H1 (cell line): ENCODE measurements at regions not wholly inside any gene's neighbourhood (a gene's known extent, or its start where the extent isn't known, plus 50 kb on each side); places are given as distances from the start of the nearest gene placed in this dataset.

Source experiments
- CTCF ChIA-PET: fragments of 300-600 bp; sonication (Branson Sonifier 250); formaldehyde crosslinking; loops from one replicate; lab custom pipeline; 2021; ENCODE audit not compliant: partially characterized antibody; lab: Charles Lee
- POLR2A ChIA-PET: fragments of 300-600 bp; sonication (Branson Sonifier 250); formaldehyde crosslinking; loops from one replicate; lab custom pipeline; 2021; ENCODE audit warnings: inconsistent platforms; ENCODE audit not compliant: partially characterized antibody; lab: Charles Lee
- DNase-seq, 2 experiments: peaks; one replicate each; pipeline versions ENCODE4 v3.0.0 to v3.0.0-alpha.2; 2010 to 2022; ENCODE audit warnings: low spot score in 2 of 2, low read depth in 1 of 2, mixed read lengths in 1 of 2
- FAIRE-seq: peaks from 2 replicates; lab custom pipeline; 2011; peaks lifted over from hg19 to GRCh38; lab: Jason Lieb, UNC
- H2AFZ ChIP-seq: 2 replicates; pipeline ENCODE4 v1.8.1; 2012; ENCODE audit warnings: low read length, inconsistent platforms
- H2AK5ac ChIP-seq: 2 replicates; pipeline ENCODE4 v1.6.1; 2013; ENCODE audit warnings: low read depth, low read length
- H2BK120ac ChIP-seq: replicated peaks from 2 replicates; pipeline ENCODE3; 2013; ENCODE audit warnings: low read depth, low read length, inconsistent platforms
- H2BK12ac ChIP-seq: 2 replicates; pipeline ENCODE4 v1.6.1; 2013; ENCODE audit warnings: low read depth, low read length
- H2BK15ac ChIP-seq: 2 replicates; pipeline ENCODE4 v1.6.1; 2013; ENCODE audit warnings: low read length
- H2BK20ac ChIP-seq: 2 replicates; pipeline ENCODE4 v1.6.1; 2013; ENCODE audit warnings: low read length
- H2BK5ac ChIP-seq: 2 replicates; pipeline ENCODE4 v1.6.1; 2013; ENCODE audit warnings: low read depth, low read length
- H3K14ac ChIP-seq: 2 replicates; pipeline ENCODE4 v1.6.1; 2013; ENCODE audit warnings: inconsistent platforms; ENCODE audit not compliant: insufficient read length
- H3K18ac ChIP-seq: 2 replicates; pipeline ENCODE4 v1.6.1; 2013; ENCODE audit warnings: low read length; ENCODE audit errors: extremely low read depth
- H3K23ac ChIP-seq: 2 replicates; pipeline ENCODE4 v1.6.1; 2013; ENCODE audit warnings: inconsistent platforms; ENCODE audit not compliant: insufficient read length
- H3K23me2 ChIP-seq: 2 replicates; pipeline ENCODE4 v1.6.1; 2013; ENCODE audit warnings: low read depth, low read length
- H3K27ac ChIP-seq: 2 replicates; pipeline ENCODE4 v1.6.1; 2011; ENCODE audit warnings: low read depth, low read length, inconsistent platforms
- H3K27me3 ChIP-seq, 4 experiments: replicated peaks in 1 of 4; 1 replicate in 1 of 4; 2 replicates in 3 of 4; pipeline versions ENCODE4 v1.6.1 to v1.8.1; 2011 to 2013; ENCODE audit warnings: low read length in 3 of 4, mild to moderate bottlenecking in 3 of 4, inconsistent platforms in 2 of 4, mixed read lengths in 2 of 4, moderate library complexity in 1 of 4; ENCODE audit not compliant: control insufficient read depth in 3 of 4, insufficient read depth in 3 of 4; ENCODE audit errors: extremely low read depth in 1 of 4
- H3K36me3 ChIP-seq, 4 experiments: 2 replicates each; pipeline versions ENCODE4 v1.6.1 to v1.8.1; 2011 to 2013; ENCODE audit warnings: mild to moderate bottlenecking in 4 of 4, low read length in 3 of 4, moderate library complexity in 2 of 4, control low read depth in 1 of 4, inconsistent platforms in 1 of 4; ENCODE audit not compliant: insufficient read depth in 4 of 4, control insufficient read depth in 2 of 4
- H3K4ac ChIP-seq: replicated peaks from 2 replicates; pipeline ENCODE3; 2013; ENCODE audit warnings: low read length, low read depth, mixed read lengths, inconsistent platforms; ENCODE audit not compliant: insufficient read length
- H3K4me1 ChIP-seq, 4 experiments: replicated peaks in 1 of 4; 1 replicate in 1 of 4; 2 replicates in 3 of 4; pipeline versions ENCODE4 v1.6.1 to v1.8.1; 2011 to 2013; ENCODE audit warnings: low read length in 3 of 4, inconsistent platforms in 2 of 4, mixed read lengths in 1 of 4; ENCODE audit not compliant: insufficient read depth in 4 of 4, control insufficient read depth in 3 of 4
- H3K4me2 ChIP-seq, 2 experiments: 2 replicates each; pipeline versions ENCODE4 v1.6.1 to v1.8.1; 2011 to 2013; ENCODE audit warnings: low read depth in 2 of 2, low read length in 2 of 2, control low read depth in 1 of 2, inconsistent platforms in 1 of 2, mild to moderate bottlenecking in 1 of 2; ENCODE audit not compliant: insufficient read depth in 1 of 2
- H3K4me3 ChIP-seq, 4 experiments: fragments of 200-600, 300-600 bp in 1 of 4; sonication (generic), shearing (Covaris generic), sonication (Bioruptor Twin) in 1 of 4; 2 replicates each; pipeline versions ENCODE4 v1.5.1 to v1.8.1; 2011 to 2016; ENCODE audit warnings: low read length in 4 of 4, low read depth in 3 of 4, control low read depth in 2 of 4, inconsistent platforms in 2 of 4, mild to moderate bottlenecking in 2 of 4, mixed read lengths in 1 of 4, moderate library complexity in 1 of 4; ENCODE audit not compliant: insufficient read depth in 2 of 4; ENCODE audit errors: extremely low read depth in 1 of 4
- H3K56ac ChIP-seq: replicated peaks from 2 replicates; pipeline ENCODE3; 2013; ENCODE audit warnings: low read depth, mild to moderate bottlenecking, mixed read lengths, low read length, inconsistent platforms; ENCODE audit not compliant: insufficient read length
- H3K79me1 ChIP-seq: 2 replicates; pipeline ENCODE4 v1.6.1; 2013; ENCODE audit warnings: low read depth, low read length, control low read depth
- H3K79me2 ChIP-seq, 2 experiments: 2 replicates each; pipeline versions ENCODE4 v1.6.1 to v1.8.1; 2012 to 2013; ENCODE audit warnings: low read length in 2 of 2, mild to moderate bottlenecking in 2 of 2, inconsistent platforms in 1 of 2; ENCODE audit not compliant: insufficient read depth in 2 of 2, control insufficient read depth in 1 of 2
- H3K9ac ChIP-seq, 4 experiments: replicated peaks in 1 of 4; 1 replicate in 1 of 4; 2 replicates in 3 of 4; pipeline versions ENCODE4 v1.6.1 to v1.8.1; 2011 to 2013; ENCODE audit warnings: low read depth in 3 of 4, low read length in 3 of 4, control low read depth in 2 of 4, mild to moderate bottlenecking in 2 of 4, moderate library complexity in 2 of 4, inconsistent platforms in 1 of 4; ENCODE audit errors: extremely low read depth in 1 of 4
- H3K9me3 ChIP-seq, 2 experiments: 2 replicates each; pipeline versions ENCODE4 v1.6.1 to v1.8.1; 2012 to 2013; ENCODE audit warnings: mild to moderate bottlenecking in 2 of 2, moderate library complexity in 2 of 2, control low read depth in 1 of 2, inconsistent platforms in 1 of 2, low read depth in 1 of 2, low read length in 1 of 2, mixed read lengths in 1 of 2; ENCODE audit not compliant: insufficient read depth in 2 of 2
- H4K20me1 ChIP-seq, 2 experiments: replicated peaks in 1 of 2; 2 replicates each; pipeline versions ENCODE3 to v1.8.1; 2011 to 2013; ENCODE audit warnings: inconsistent platforms in 2 of 2, low read length in 2 of 2, mild to moderate bottlenecking in 1 of 2; ENCODE audit not compliant: insufficient read depth in 2 of 2, control insufficient read depth in 1 of 2
- H4K5ac ChIP-seq: 2 replicates; pipeline ENCODE4 v1.6.1; 2013; ENCODE audit warnings: low read length, low read depth, mixed read lengths, inconsistent platforms; ENCODE audit not compliant: insufficient read length
- H4K8ac ChIP-seq: 2 replicates; pipeline ENCODE4 v1.8.0; 2013; ENCODE audit warnings: mild to moderate bottlenecking, moderate library complexity, low read length, inconsistent platforms; ENCODE audit not compliant: insufficient read depth; ENCODE audit errors: extremely low read depth
- H4K91ac ChIP-seq: replicated peaks from 2 replicates; pipeline ENCODE3; 2013; ENCODE audit warnings: low read length, mixed read lengths, inconsistent platforms; ENCODE audit not compliant: insufficient read length
- BACH1 ChIP-seq: IDR thresholded peaks from 2 replicates; pipeline ENCODE4 v1.6.1; 2012; ENCODE audit warnings: low read length, improper control_type of control experiment
- CBX5 ChIP-seq: fragments of 300-800, 300-1000 bp; sonication (generic); IDR thresholded peaks from 2 replicates; pipeline ENCODE4 v1.7.1; 2016; ENCODE audit warnings: antibody characterized with exemption, low read length, low read depth
- EGR1 ChIP-seq: IDR thresholded peaks from 2 replicates; pipeline ENCODE4 v1.6.1; 2011; ENCODE audit warnings: low read depth, low read length, borderline replicate concordance
- HDAC6 ChIP-seq: IDR thresholded peaks from one replicate; pipeline ENCODE4 v1.7.1; 2012; ENCODE audit warnings: low read depth, mild to moderate bottlenecking, inconsistent platforms, low read length, moderate library complexity
- JUN ChIP-seq: IDR thresholded peaks from 2 replicates; pipeline ENCODE4 v1.6.1; 2011; ENCODE audit warnings: low read depth, mild to moderate bottlenecking, improper control_type of control experiment, low read length
- JUND ChIP-seq: IDR thresholded peaks from 2 replicates; pipeline ENCODE4 v1.6.1; 2011; ENCODE audit warnings: mild to moderate bottlenecking, improper control_type of control experiment, low read length
- KDM5A ChIP-seq: fragments of 200-600 bp; IDR thresholded peaks from 2 replicates; pipeline ENCODE4 v1.7.1; 2012; ENCODE audit warnings: mild to moderate bottlenecking, low read length, inconsistent platforms, mixed read lengths
- PHF8 ChIP-seq: fragments of 200-600 bp; sonication (generic); conservative IDR thresholded peaks from 2 replicates; pipeline ENCODE4 v1.7.1; 2012; ENCODE audit warnings: low read depth, mild to moderate bottlenecking, inconsistent platforms, low read length, moderate library complexity
- POLR2A ChIP-seq, 2 experiments: IDR thresholded peaks; 1 replicate in 1 of 2; 2 replicates in 1 of 2; pipeline ENCODE4 v1.6.1; 2011; ENCODE audit warnings: low read depth in 2 of 2, low read length in 2 of 2, mild to moderate bottlenecking in 2 of 2; ENCODE audit errors: control extremely low read depth in 1 of 2
- RNF2 ChIP-seq: fragments of 200-900, 300-1000 bp; sonication (generic); IDR thresholded peaks from 2 replicates; pipeline ENCODE4 v1.7.1; 2016; ENCODE audit warnings: borderline replicate concordance, low read depth, mild to moderate bottlenecking, antibody characterized with exemption, low read length; ENCODE audit not compliant: poor library complexity, severe bottlenecking; ENCODE audit errors: missing control alignments
- SP2 ChIP-seq: IDR thresholded peaks from 2 replicates; pipeline ENCODE4 v1.6.1; 2012; ENCODE audit warnings: mild to moderate bottlenecking, low read length, inconsistent platforms
- SRF ChIP-seq: IDR thresholded peaks from 2 replicates; pipeline ENCODE4 v1.6.1; 2011; ENCODE audit warnings: mild to moderate bottlenecking, low read depth, low read length, moderate library complexity
- TAF7 ChIP-seq: optimal IDR thresholded peaks from 2 replicates; pipeline ENCODE3; 2011; ENCODE audit warnings: low read depth, mild to moderate bottlenecking, inconsistent platforms, low read length, moderate library complexity, borderline replicate concordance
- YY1 ChIP-seq: IDR thresholded peaks from 2 replicates; pipeline ENCODE4 v1.6.1; 2011; ENCODE audit warnings: low read depth, mild to moderate bottlenecking, low read length
- WGBS, 2 experiments: shearing (Covaris generic) in 1 of 2; methylation state at CpG; one replicate each; pipeline versions ENCODE4 v1.1.6 to v1.1.7; 2013 to 2015; ENCODE audit warnings: low lambda C conversion rate in 2 of 2, mixed read lengths in 2 of 2, inconsistent platforms in 1 of 2, low coverage in 1 of 2, missing lambda C conversion rate in 1 of 2; ENCODE audit not compliant: insufficient replicate concordance in 2 of 2, insufficient coverage in 1 of 2, insufficient read length in 1 of 2; ENCODE audit errors: extremely low coverage in 1 of 2, missing lambda C conversion rate in 1 of 2; 5-methylcytosine and 5-hydroxymethylcytosine counted together
- TF ChIP-seq, protein P1 (sequence below): IDR thresholded peaks from 2 replicates; pipeline ENCODE4 v1.6.1; 2012; ENCODE audit warnings: low read length, inconsistent platforms

GRCh38 chr5:158623971-158624370, 475.7 kb downstream of the EBF1 start:
- Histone ChIP-seq H4K91ac (no peak overlapping the region), H3K4me3 (no peak overlapping the region), H3K14ac (no peak overlapping the region), H4K5ac (no peak overlapping the region), H2AK5ac (no peak overlapping the region), H3K23me2 (no peaks in the 10 kb centered on the region), H3K4me2 (no peak overlapping the region), H2AFZ (no peak overlapping the region), H2BK5ac (no peak overlapping the region), H3K23ac (no peak overlapping the region), H3K4ac (no peak overlapping the region), H3K9ac (no peak overlapping the region), H3K27ac (no peak overlapping the region), H3K27me3 (no peaks in the 10 kb centered on the region), H3K36me3 (no peaks in the 10 kb centered on the region), H3K56ac (no peak overlapping the region), H4K8ac (no peak overlapping the region), H2BK12ac (no peak overlapping the region), H2BK120ac (no peak overlapping the region), H3K4me1 (no peaks in the 10 kb centered on the region), H4K20me1 (no peaks in the 10 kb centered on the region), H3K9me3 (no peaks in the 10 kb centered on the region), H3K18ac (no peak overlapping the region), H3K79me2 (no peaks in the 10 kb centered on the region), H3K79me1 (no peaks in the 10 kb centered on the region), H2BK15ac (no peak overlapping the region), H2BK20ac (no peak overlapping the region)
- FAIRE-seq (no peak), DNase-seq (no peak)
- POLR2A ChIA-PET, result no interaction called here
- CTCF ChIA-PET, result no interaction called here
- 94% methylated on average over 6 of the region's 6 CpGs; no CpG with 5 or more reads in 1 of the 2 experiments for WGBS, 2 experiments
- no peak for TF ChIP-seq HDAC6
- TF ChIP-seq POLR2A (IDR thresholded peaks at IDR 0.05; ENCODE audit: control extremely low read depth in 1 of 2, low read depth in 2 of 2, low read length in 2 of 2), result no peak
- TF ChIP-seq CBX5, result no peak
- TF ChIP-seq EGR1, result no peak
- no peak for TF ChIP-seq YY1
- no peak for TF ChIP-seq SRF
- no peak for TF ChIP-seq JUN
- TF ChIP-seq SP2, result no peak
- no peak for TF ChIP-seq RNF2
- TF ChIP-seq TAF7, result no peak
- TF ChIP-seq PHF8, result no peak
- TF ChIP-seq JUND, result no peak
- TF ChIP-seq, protein P1, sequence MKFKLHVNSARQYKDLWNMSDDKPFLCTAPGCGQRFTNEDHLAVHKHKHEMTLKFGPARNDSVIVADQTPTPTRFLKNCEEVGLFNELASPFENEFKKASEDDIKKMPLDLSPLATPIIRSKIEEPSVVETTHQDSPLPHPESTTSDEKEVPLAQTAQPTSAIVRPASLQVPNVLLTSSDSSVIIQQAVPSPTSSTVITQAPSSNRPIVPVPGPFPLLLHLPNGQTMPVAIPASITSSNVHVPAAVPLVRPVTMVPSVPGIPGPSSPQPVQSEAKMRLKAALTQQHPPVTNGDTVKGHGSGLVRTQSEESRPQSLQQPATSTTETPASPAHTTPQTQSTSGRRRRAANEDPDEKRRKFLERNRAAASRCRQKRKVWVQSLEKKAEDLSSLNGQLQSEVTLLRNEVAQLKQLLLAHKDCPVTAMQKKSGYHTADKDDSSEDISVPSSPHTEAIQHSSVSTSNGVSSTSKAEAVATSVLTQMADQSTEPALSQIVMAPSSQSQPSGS, result no peak
- no peak for TF ChIP-seq BACH1
- no peak for TF ChIP-seq KDM5A
